B cell (primary cell): ENCODE measurements at regions not wholly inside any gene's neighbourhood (a gene's known extent, or its start where the extent isn't known, plus 50 kb on each side); places are given as distances from the start of the nearest gene placed in this dataset.

Source experiments
- ATAC-seq: fragments of 200-7000 bp; cut with Tn5 transposase; one replicate; pipeline ENCODE4 v1.10.0; 2021; ENCODE audit warnings: low read depth, mild to moderate bottlenecking, moderate number of reproducible peaks, moderate library complexity
- CTCF ChIA-PET: fragments of 350-600 bp; sonication (Branson Sonifier 250); formaldehyde crosslinking; loops from one replicate; lab custom pipeline; 2021; ENCODE audit warnings: antibody characterized with exemption, inconsistent platforms; lab: Charles Lee
- POLR2A ChIA-PET: fragments of 350-600 bp; sonication (Branson Sonifier 250); formaldehyde crosslinking; loops from one replicate; lab custom pipeline; 2021; ENCODE audit warnings: antibody characterized with exemption; lab: Charles Lee
- DNase-seq: peaks from one replicate; pipeline ENCODE4 v3.0.0; 2013
- H2AFZ ChIP-seq: 2 replicates; pipeline ENCODE4 v1.6.1; 2012; ENCODE audit warnings: mild to moderate bottlenecking, low read depth, low read length; ENCODE audit not compliant: insufficient read depth, poor library complexity, severe bottlenecking
- H3K27ac ChIP-seq, 2 donors: 1 replicate in 1 of 2; 2 replicates in 1 of 2; pipeline ENCODE4 v1.5.1; 2012 to 2013; ENCODE audit warnings: low read length in 2 of 2, mild to moderate bottlenecking in 2 of 2, moderate library complexity in 1 of 2
- H3K27me3 ChIP-seq, 4 experiments: fragments of 200-600 bp in 1 of 4; sonication (generic) in 1 of 4; replicated peaks in 1 of 4; 1 replicate in 2 of 4; 2 replicates in 2 of 4; pipeline versions ENCODE4 v1.6.1 to v1.7.0; 2013 to 2016; ENCODE audit warnings: low read length in 3 of 4, mild to moderate bottlenecking in 2 of 4, mixed read lengths in 1 of 4, moderate library complexity in 1 of 4; ENCODE audit not compliant: insufficient read depth in 4 of 4, control insufficient read depth in 3 of 4; ENCODE audit errors: control extremely low read depth in 1 of 4
- H3K36me3 ChIP-seq, 2 experiments: replicated peaks in 1 of 2; 1 replicate in 1 of 2; 2 replicates in 1 of 2; pipeline versions ENCODE4 v1.6.1 to v1.7.1; 2013; ENCODE audit warnings: low read length in 1 of 2; ENCODE audit not compliant: insufficient read depth in 2 of 2, control insufficient read depth in 1 of 2; ENCODE audit errors: control extremely low read depth in 1 of 2, extremely low read depth in 1 of 2
- H3K4me1 ChIP-seq, 2 donors: fragments of 200-600 bp in 1 of 2; sonication (generic) in 1 of 2; 1 replicate in 1 of 2; 2 replicates in 1 of 2; pipeline versions ENCODE4 v1.5.1 to v1.6.1; 2013 to 2017; ENCODE audit warnings: low read length in 2 of 2; ENCODE audit not compliant: control insufficient read depth in 2 of 2, insufficient read depth in 2 of 2
- H3K4me2 ChIP-seq: replicated peaks from 2 replicates; pipeline ENCODE3; 2012; ENCODE audit warnings: mild to moderate bottlenecking, low read depth, low read length; ENCODE audit not compliant: poor library complexity, severe bottlenecking
- H3K4me3 ChIP-seq, 5 experiments: fragments of 200-600 bp in 1 of 5; sonication (generic) in 1 of 5; 1 replicate in 3 of 5; 2 replicates in 2 of 5; pipeline versions ENCODE4 v1.5.1 to v1.7.0; 2011 to 2016; ENCODE audit warnings: low read length in 4 of 5, mild to moderate bottlenecking in 4 of 5, low read depth in 2 of 5, control low read depth in 1 of 5, moderate library complexity in 1 of 5; ENCODE audit not compliant: insufficient read depth in 1 of 5; ENCODE audit errors: control extremely low read depth in 1 of 5, extremely low read depth in 1 of 5
- H3K79me2 ChIP-seq: fragments of 200-600 bp; sonication (generic); one replicate; pipeline ENCODE4 v1.6.0; 2016; ENCODE audit warnings: low read length; ENCODE audit not compliant: control insufficient read depth, insufficient read depth
- H3K9ac ChIP-seq: fragments of 200-600 bp; sonication (generic); 2 replicates; pipeline ENCODE4 v1.6.1; 2017; ENCODE audit warnings: mild to moderate bottlenecking, low read length, moderate library complexity
- H3K9me3 ChIP-seq, 3 donors: one replicate each; pipeline versions ENCODE4 v1.6.1 to v1.7.1; 2013; ENCODE audit warnings: low read length in 2 of 3; ENCODE audit not compliant: control insufficient read depth in 2 of 3, insufficient read depth in 1 of 3; ENCODE audit errors: control extremely low read depth in 1 of 3
- H4K20me1 ChIP-seq: 2 replicates; pipeline ENCODE4 v1.6.0; 2012; ENCODE audit warnings: mild to moderate bottlenecking, low read length; ENCODE audit not compliant: insufficient read depth, control insufficient read depth, poor library complexity, severe bottlenecking
- H3K27ac Mint-ChIP-seq: one replicate; pipeline ENCODE4 v1.8.0; 2021; ENCODE audit warnings: mixed read lengths
- H3K27me3 Mint-ChIP-seq: one replicate; pipeline ENCODE4 v1.8.0; 2021; ENCODE audit warnings: mixed read lengths
- H3K4me1 Mint-ChIP-seq: one replicate; pipeline ENCODE4 v1.8.0; 2021; ENCODE audit warnings: mixed read lengths
- H3K4me3 Mint-ChIP-seq: one replicate; pipeline ENCODE4 v1.8.0; 2021; ENCODE audit warnings: mixed read lengths
- H3K9me3 Mint-ChIP-seq: one replicate; pipeline ENCODE4 v1.8.0; 2022; ENCODE audit warnings: mixed read lengths; ENCODE audit not compliant: insufficient read depth
- CTCF ChIP-seq: fragments of 200-600 bp; IDR thresholded peaks from one replicate; pipeline ENCODE4 v1.8.0; 2022; ENCODE audit warnings: antibody characterized with exemption, mild to moderate bottlenecking
- EZH2 ChIP-seq: IDR thresholded peaks from 2 replicates; pipeline ENCODE4 v1.6.1; 2012; ENCODE audit warnings: borderline replicate concordance, low read depth, mild to moderate bottlenecking, moderate library complexity, low read length; ENCODE audit not compliant: insufficient read depth, poor library complexity, severe bottlenecking
- WGBS: methylation state at CpG from one replicate; pipeline ENCODE4 v1.1.5; 2013; ENCODE audit warnings: missing lambda C conversion rate; ENCODE audit not compliant: insufficient coverage; 5-methylcytosine and 5-hydroxymethylcytosine counted together
- intact Hi-C: fragments of 100-400 bp; cut with micrococcal nuclease; formaldehyde crosslinking; loops from one replicate; pipeline ENCODE4 v1.10.0; 2022

- POLR2A ChIA-PET = interaction anchor here (0.5 kb wide), 1 partner anchor 146 kb away, joined by 5 read pairs; no protein-coding TSS in a partner anchor
- Mint-ChIP-seq H3K4me1 (no peaks in the 10 kb centered on the region), H3K27ac (no peak overlapping the region), H3K9me3 (no peaks in the 10 kb centered on the region), H3K4me3 (no peak overlapping the region), H3K27me3 (no peaks in the 10 kb centered on the region)
- Histone ChIP-seq H3K4me1 (no peaks in the 10 kb centered on the region), H2AFZ (no peak overlapping the region), H3K9ac (no peak overlapping the region), H3K27ac (no peak overlapping the region), H3K4me2 (no peak overlapping the region), H3K36me3 (no peaks in the 10 kb centered on the region), H4K20me1 (no peaks in the 10 kb centered on the region), H3K9me3 (no peaks in the 10 kb centered on the region), H3K27me3 (no peaks in the 10 kb centered on the region), H3K4me3 (no peak overlapping the region), H3K79me2 (no peaks in the 10 kb centered on the region)
- 78% methylated on average over 2 of the region's 5 CpGs for WGBS
- no peak for ATAC-seq
- CTCF ChIA-PET = no interaction called here
- no peak for DNase-seq
- TF ChIP-seq EZH2 = no peak
- no peak for TF ChIP-seq CTCF
- intact Hi-C loops = no loop called here
These were observed 374.1 kb upstream of the CITED2 start for GRCh38 chr6:139748353-139749146.

- H3K27ac ChIP-seq = no peak overlapping the region
- Mint-ChIP-seq H3K4me1 (no peaks in the 10 kb centered on the region), H3K4me3 (no peak overlapping the region), H3K9me3 (no peaks in the 10 kb centered on the region), H3K27ac (no peak overlapping the region), H3K27me3 (peaks cover 1% of the 10 kb centered on the region)
- intact Hi-C loops = no loop called here
- DNase-seq (no peak), ATAC-seq (no peak)
- H3K27me3 ChIP-seq = no peaks in the 10 kb centered on the region
- ChIA-PET CTCF (no interaction called here), POLR2A (no interaction called here)
- H3K4me2 ChIP-seq = no peak overlapping the region
- no peaks in the 10 kb centered on the region for H3K36me3 ChIP-seq
- H3K9me3 ChIP-seq = no peaks in the 10 kb centered on the region
- no peak overlapping the region for H2AFZ ChIP-seq
- H3K4me3 ChIP-seq = no peak overlapping the region
- no peak for TF ChIP-seq CTCF
- no peak for TF ChIP-seq EZH2
- no peaks in the 10 kb centered on the region for H4K20me1 ChIP-seq
- H3K9ac ChIP-seq = no peak overlapping the region
- no peaks in the 10 kb centered on the region for H3K4me1 ChIP-seq
- WGBS = 91% methylated on average over 5 of the region's 5 CpGs
- H3K79me2 ChIP-seq = no peaks in the 10 kb centered on the region
These were observed 372.7 kb upstream of the CITED2 start for GRCh38 chr6:139747154-139747553.
